ENCODE measurements at regions not wholly inside any gene's neighbourhood (a gene's known extent, or its start where the extent isn't known, plus 50 kb on each side); places are given as distances from the start of the nearest gene placed in this dataset.

DNA sequence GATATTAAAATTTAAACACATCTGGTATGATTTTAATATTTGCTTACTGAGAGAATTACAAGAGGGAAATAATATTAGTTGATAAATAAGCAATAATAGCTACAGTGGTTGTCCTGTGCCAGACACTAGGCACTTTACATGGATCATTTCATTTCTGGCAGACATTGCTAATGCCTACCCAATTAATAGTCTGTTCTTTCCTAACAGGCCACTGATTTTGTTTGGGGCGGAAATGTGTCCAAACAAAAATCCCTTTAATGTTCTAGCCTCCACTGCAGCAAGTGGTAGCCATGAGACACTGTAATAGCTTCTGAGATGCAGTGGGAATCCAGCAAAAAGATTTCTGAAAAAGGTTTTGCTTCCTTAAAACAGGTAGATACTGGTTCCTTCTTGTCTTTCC lies 527.4 kb downstream of the CSNK1G3 start:
- H3K4me1 ChIP-seq: no peaks in the 10 kb centered on the region
- TF ChIP-seq, protein P1, sequence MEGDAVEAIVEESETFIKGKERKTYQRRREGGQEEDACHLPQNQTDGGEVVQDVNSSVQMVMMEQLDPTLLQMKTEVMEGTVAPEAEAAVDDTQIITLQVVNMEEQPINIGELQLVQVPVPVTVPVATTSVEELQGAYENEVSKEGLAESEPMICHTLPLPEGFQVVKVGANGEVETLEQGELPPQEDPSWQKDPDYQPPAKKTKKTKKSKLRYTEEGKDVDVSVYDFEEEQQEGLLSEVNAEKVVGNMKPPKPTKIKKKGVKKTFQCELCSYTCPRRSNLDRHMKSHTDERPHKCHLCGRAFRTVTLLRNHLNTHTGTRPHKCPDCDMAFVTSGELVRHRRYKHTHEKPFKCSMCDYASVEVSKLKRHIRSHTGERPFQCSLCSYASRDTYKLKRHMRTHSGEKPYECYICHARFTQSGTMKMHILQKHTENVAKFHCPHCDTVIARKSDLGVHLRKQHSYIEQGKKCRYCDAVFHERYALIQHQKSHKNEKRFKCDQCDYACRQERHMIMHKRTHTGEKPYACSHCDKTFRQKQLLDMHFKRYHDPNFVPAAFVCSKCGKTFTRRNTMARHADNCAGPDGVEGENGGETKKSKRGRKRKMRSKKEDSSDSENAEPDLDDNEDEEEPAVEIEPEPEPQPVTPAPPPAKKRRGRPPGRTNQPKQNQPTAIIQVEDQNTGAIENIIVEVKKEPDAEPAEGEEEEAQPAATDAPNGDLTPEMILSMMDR (IDR thresholded peaks at IDR 0.05): no peak
- H3K9me3 ChIP-seq: peaks cover 0 to 3% of the 10 kb centered on the region in 2 donors
- H3K27me3 ChIP-seq: no peaks in the 10 kb centered on the region
- H3K36me3 ChIP-seq: no peaks in the 10 kb centered on the region
- no peak for DNase-seq (ENCODE audit: low spot score)
- no peak overlapping the region for H3K27ac ChIP-seq
- H3K4me3 ChIP-seq: no peak overlapping the region

DNA sequence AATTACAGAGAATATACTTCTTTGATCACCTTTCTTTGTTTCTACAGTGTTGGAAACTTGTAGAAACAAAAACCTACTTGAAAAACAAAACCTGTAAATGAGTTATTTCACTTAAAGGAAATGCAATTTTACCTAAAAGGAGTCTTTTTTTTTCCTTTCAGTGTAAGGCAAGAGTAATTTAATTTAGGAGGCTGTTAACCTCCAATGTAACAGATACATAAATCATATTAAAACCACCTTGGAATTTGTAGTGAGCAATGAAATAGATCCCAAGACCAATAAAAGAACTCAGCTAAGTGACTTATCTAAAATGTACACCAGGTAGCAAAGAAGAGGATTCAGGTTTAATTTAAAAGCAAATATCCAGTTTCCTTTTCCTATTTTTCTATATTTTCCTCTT lies 524.8 kb downstream of the CSNK1G3 start:
- H3K9me3 ChIP-seq: no peaks in the 10 kb centered on the region
- no peaks in the 10 kb centered on the region for H3K27me3 ChIP-seq
- TF ChIP-seq, protein P1 (IDR thresholded peaks at IDR 0.05): no peak
- H3K36me3 ChIP-seq: no peaks in the 10 kb centered on the region
- no peak for DNase-seq (ENCODE audit: low spot score)
- H3K27ac ChIP-seq: no peak overlapping the region
- H3K4me3 ChIP-seq: no peak overlapping the region
- H3K4me1 ChIP-seq: no peaks in the 10 kb centered on the region

GRCh38 chr5:124034963-124035362 lies 523.0 kb downstream of the CSNK1G3 start:
- Histone ChIP-seq H3K27ac (no peak overlapping the region), H3K27me3 (no peaks in the 10 kb centered on the region), H3K4me1 (no peaks in the 10 kb centered on the region), H3K36me3 (no peaks in the 10 kb centered on the region), H3K4me3 (no peak overlapping the region), H3K9me3 (no peaks in the 10 kb centered on the region)
- no peak for DNase-seq (ENCODE audit: low spot score)
- TF ChIP-seq, protein P1 (IDR thresholded peaks at IDR 0.05): no peak

GRCh38 chr5:124034083-124034700 lies 522.2 kb downstream of the CSNK1G3 start:
- no peak for DNase-seq (ENCODE audit: low spot score)
- TF ChIP-seq, protein P1 (IDR thresholded peaks at IDR 0.05): no peak
- no peak overlapping the region for H3K27ac ChIP-seq

DNA sequence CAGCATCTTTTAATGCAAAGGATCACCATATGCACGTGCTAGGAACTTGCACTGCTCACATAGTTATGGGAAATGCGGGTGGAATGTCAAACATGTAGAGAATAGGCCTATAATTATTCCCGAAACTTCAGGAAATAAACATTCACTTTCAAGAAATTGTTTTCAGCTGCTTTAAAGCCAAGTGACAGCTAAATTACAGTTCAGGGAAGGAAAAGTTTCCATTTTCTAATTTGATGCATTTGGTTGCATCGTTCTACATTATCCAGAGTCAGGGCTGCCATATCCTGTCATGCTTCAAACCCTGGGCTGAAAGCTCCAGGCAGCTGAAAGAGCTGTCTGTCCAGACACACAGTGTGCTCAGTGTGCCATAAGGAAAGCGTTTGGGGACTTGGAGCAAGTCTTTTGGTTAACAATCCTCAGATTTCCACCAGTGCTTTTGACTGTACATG lies 518.1 kb downstream of the CSNK1G3 start:
- TF ChIP-seq, protein P1 (IDR thresholded peaks at IDR 0.05): no peak
- Histone ChIP-seq H3K36me3 (no peaks in the 10 kb centered on the region), H3K27ac (no peak overlapping the region), H3K9me3 (no peaks in the 10 kb centered on the region), H3K4me3 (no peak overlapping the region), H3K4me1 (no peaks in the 10 kb centered on the region), H3K27me3 (no peaks in the 10 kb centered on the region)
- DNase-seq (ENCODE audit: low spot score): no peak

More at GRCh38 chr5:124034083-124034700, 522.2 kb downstream of the CSNK1G3 start:
- no peak overlapping the region for H3K4me3 ChIP-seq
- no peaks in the 10 kb centered on the region for H3K9me3 ChIP-seq
- no peaks in the 10 kb centered on the region for H3K27me3 ChIP-seq
- no peaks in the 10 kb centered on the region for H3K36me3 ChIP-seq
- no peaks in the 10 kb centered on the region for H3K4me1 ChIP-seq

- H3K36me3 ChIP-seq: no peaks in the 10 kb centered on the region
- TF ChIP-seq, protein P1 (IDR thresholded peaks at IDR 0.05): no peak
- H3K4me1 ChIP-seq: no peaks in the 10 kb centered on the region
- H3K27ac ChIP-seq: no peak overlapping the region
- H3K4me3 ChIP-seq: no peak overlapping the region
- no peaks in the 10 kb centered on the region for H3K27me3 ChIP-seq
- no peaks in the 10 kb centered on the region for H3K9me3 ChIP-seq
- no peak for DNase-seq (ENCODE audit: low spot score)
Observed at GRCh38 chr5:124027441-124027840, 515.5 kb downstream of the CSNK1G3 start.
